ENCODE measurements at regions not wholly inside any gene's neighbourhood (a gene's known extent, or its start where the extent isn't known, plus 50 kb on each side); places are given as distances from the start of the nearest gene placed in this dataset.

- Histone ChIP-seq H3K4me3 (ENCODE audit: low read length in 3 of 3) (no peak overlapping the region), H3K9me3 (ENCODE audit: control insufficient read depth in 2 of 3, insufficient read depth in 1 of 3, low read length in 3 of 3) (peaks cover 0 to 3% (median 0%) of the 10 kb centered on the region in 3 donors), H3K27me3 (ENCODE audit: control insufficient read depth, insufficient read depth, low read length) (no peaks in the 10 kb centered on the region), H3K36me3 (ENCODE audit: control insufficient read depth in 2 of 3, insufficient read depth in 3 of 3, low read length in 3 of 3) (no peaks in the 10 kb centered on the region), H3K4me1 (ENCODE audit: control insufficient read depth in 2 of 3, insufficient read depth in 2 of 3, low read depth in 1 of 3, low read length in 3 of 3) (no peaks in the 10 kb centered on the region), H3K9ac (ENCODE audit: low read length in 3 of 3) (no peak overlapping the region), H3K27ac (ENCODE audit: low read depth in 2 of 2, low read length in 2 of 2) (no peak overlapping the region)
- DNase-seq = no peak
- intact Hi-C loops (cut with DNase I) = no loop called here
- no peak for TF ChIP-seq CTCF (IDR thresholded peaks at IDR 0.05; ENCODE audit: borderline replicate concordance, extremely low read depth, insufficient read depth)
- no peak for FAIRE-seq
These were observed 1003.0 kb downstream of the TTLL7 start for GRCh38 chr1:82995951-82996350.

DNA sequence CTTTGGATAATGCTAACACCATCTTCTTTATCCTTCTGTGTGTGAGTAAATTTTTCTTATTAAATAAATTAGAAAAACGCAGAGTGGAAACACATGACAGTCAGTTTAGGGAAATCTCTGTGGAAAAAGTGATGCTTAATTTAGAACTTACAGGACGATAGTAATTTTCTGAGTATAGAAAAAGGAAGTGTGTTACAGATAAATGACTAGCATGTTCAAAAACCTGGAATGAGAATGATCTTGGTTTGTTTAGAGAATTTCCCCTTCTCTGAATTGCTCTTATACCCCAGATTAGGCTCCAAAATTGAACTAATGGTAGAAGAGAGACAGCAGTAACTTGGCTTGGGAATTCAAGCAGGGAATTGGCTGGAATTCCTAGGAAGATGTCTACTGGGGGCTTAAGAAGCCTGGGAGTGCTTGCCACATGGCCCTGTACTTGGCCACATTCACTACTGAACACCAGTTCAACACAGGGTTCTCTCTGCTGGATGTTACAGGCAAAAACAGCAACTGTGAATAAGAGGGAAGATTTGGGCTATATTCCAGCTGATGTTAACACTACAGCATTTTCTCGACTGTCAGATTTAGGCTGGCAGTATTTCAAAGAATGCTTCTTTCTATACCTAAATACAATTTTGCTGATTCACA lies 1004.2 kb downstream of the TTLL7 start:
- no peaks in the 10 kb centered on the region for H3K36me3 ChIP-seq (ENCODE audit: control insufficient read depth in 2 of 3, insufficient read depth in 3 of 3, low read length in 3 of 3)
- no peaks in the 10 kb centered on the region for H3K27me3 ChIP-seq (ENCODE audit: control insufficient read depth, insufficient read depth, low read length)
- no peak overlapping the region for H3K27ac ChIP-seq (ENCODE audit: low read depth in 2 of 2, low read length in 2 of 2)
- intact Hi-C loops (cut with DNase I) = no loop called here
- no peak for DNase-seq
- H3K4me3 ChIP-seq (ENCODE audit: low read length in 3 of 3) = no peak overlapping the region
- peaks cover 0 to 3% (median 0%) of the 10 kb centered on the region in 3 donors for H3K9me3 ChIP-seq (ENCODE audit: control insufficient read depth in 2 of 3, insufficient read depth in 1 of 3, low read length in 3 of 3)
- no peak for TF ChIP-seq CTCF (IDR thresholded peaks at IDR 0.05; ENCODE audit: borderline replicate concordance, extremely low read depth, insufficient read depth)
- no peak for FAIRE-seq
- no peak overlapping the region for H3K9ac ChIP-seq (ENCODE audit: low read length in 3 of 3)
- no peaks in the 10 kb centered on the region for H3K4me1 ChIP-seq (ENCODE audit: control insufficient read depth in 2 of 3, insufficient read depth in 2 of 3, low read depth in 1 of 3, low read length in 3 of 3)

- no peaks in the 10 kb centered on the region for H3K27me3 ChIP-seq (ENCODE audit: control insufficient read depth, insufficient read depth, low read length)
- no peak for FAIRE-seq
- H3K4me1 ChIP-seq (ENCODE audit: control insufficient read depth in 2 of 3, insufficient read depth in 2 of 3, low read depth in 1 of 3, low read length in 3 of 3) = no peaks in the 10 kb centered on the region
- no peak overlapping the region for H3K4me3 ChIP-seq (ENCODE audit: low read length in 3 of 3)
- DNase-seq = no peak
- H3K36me3 ChIP-seq (ENCODE audit: control insufficient read depth in 2 of 3, insufficient read depth in 3 of 3, low read length in 3 of 3) = no peaks in the 10 kb centered on the region
- TF ChIP-seq CTCF (IDR thresholded peaks at IDR 0.05; ENCODE audit: borderline replicate concordance, extremely low read depth, insufficient read depth) = no peak
- H3K9ac ChIP-seq (ENCODE audit: low read length in 3 of 3) = no peak overlapping the region
- H3K27ac ChIP-seq (ENCODE audit: low read depth in 2 of 2, low read length in 2 of 2) = no peak overlapping the region
- peaks cover 0 to 3% (median 0%) of the 10 kb centered on the region in 3 donors for H3K9me3 ChIP-seq (ENCODE audit: control insufficient read depth in 2 of 3, insufficient read depth in 1 of 3, low read length in 3 of 3)
- intact Hi-C loops (cut with DNase I) = no loop called here
These were observed 1007.4 kb downstream of the TTLL7 start for GRCh38 chr1:82991569-82991968.
